ENCODE measurements at regions not wholly inside any gene's neighbourhood (a gene's known extent, or its start where the extent isn't known, plus 50 kb on each side); places are given as distances from the start of the nearest gene placed in this dataset.
"Not testable (repeated sequence)": the region's sequence is repeated elsewhere in the genome, so short reads cannot be mapped to it uniquely, and the experiment has no call there.

- no peaks in the 10 kb centered on the region for H3F3A ChIP-seq (ENCODE audit: insufficient read depth, low read length)
- H3K9me2 ChIP-seq (ENCODE audit: low read depth, low read length): no peaks in the 10 kb centered on the region
Measured at GRCh38 chr6:49322861-49323260, 140.2 kb downstream of the MMUT start.

GRCh38 chr6:49321561-49322072 lies 141.4 kb downstream of the MMUT start:
- no peaks in the 10 kb centered on the region for H3K79me2 ChIP-seq (ENCODE audit: insufficient read depth, low read length)
- no peak overlapping the region for H3K9ac ChIP-seq (ENCODE audit: low read length)

More at GRCh38 chr6:49322861-49323260, 140.2 kb downstream of the MMUT start:
- no peaks in the 10 kb centered on the region for H4K20me1 ChIP-seq (ENCODE audit: insufficient read depth, low read length)
- no peaks in the 10 kb centered on the region for H3K27me3 ChIP-seq (ENCODE audit: insufficient read depth, low read length)
- no peaks in the 10 kb centered on the region for H3K36me3 ChIP-seq (ENCODE audit: insufficient read depth, low read length)
- no peak overlapping the region for H3K4me2 ChIP-seq (ENCODE audit: low read length)
- no peak overlapping the region for H2AFZ ChIP-seq (ENCODE audit: low read length)
- H3K79me2 ChIP-seq (ENCODE audit: insufficient read depth, low read length): no peaks in the 10 kb centered on the region
- H3K9me3 ChIP-seq (ENCODE audit: low read length): no peaks in the 10 kb centered on the region
- no peak for TF ChIP-seq CTCF (IDR thresholded peaks at IDR 0.05; ENCODE audit: low read length)
- no peak for TF ChIP-seq EZH2 (IDR thresholded peaks at IDR 0.05; ENCODE audit: borderline replicate concordance, low read length)
- no peaks in the 10 kb centered on the region for H3K4me1 ChIP-seq (ENCODE audit: insufficient read depth, low read length, severe bottlenecking)
- H3K4me3 ChIP-seq (ENCODE audit: low read depth, low read length, poor library complexity, severe bottlenecking): no peak overlapping the region
- no peak overlapping the region for H3K27ac ChIP-seq (ENCODE audit: low read depth, low read length, poor library complexity, severe bottlenecking)
- no peak overlapping the region for H3K9ac ChIP-seq (ENCODE audit: low read length)

GRCh38 chr6:49305010-49305409 lies 158.0 kb downstream of the MMUT start:
- Histone ChIP-seq H3K4me3 (ENCODE audit: low read depth, low read length, poor library complexity, severe bottlenecking) (no peak overlapping the region), H3K9ac (ENCODE audit: low read length) (no peak overlapping the region), H3K36me3 (ENCODE audit: insufficient read depth, low read length) (no peaks in the 10 kb centered on the region), H4K20me1 (ENCODE audit: insufficient read depth, low read length) (no peaks in the 10 kb centered on the region), H3K9me2 (ENCODE audit: low read depth, low read length) (no peaks in the 10 kb centered on the region), H3K27ac (ENCODE audit: low read depth, low read length, poor library complexity, severe bottlenecking) (no peak overlapping the region), H2AFZ (ENCODE audit: low read length) (no peak overlapping the region), H3K9me3 (ENCODE audit: low read length) (no peaks in the 10 kb centered on the region), H3K79me2 (ENCODE audit: insufficient read depth, low read length) (no peaks in the 10 kb centered on the region), H3K4me1 (ENCODE audit: insufficient read depth, low read length, severe bottlenecking) (no peaks in the 10 kb centered on the region), H3F3A (ENCODE audit: insufficient read depth, low read length) (no peaks in the 10 kb centered on the region), H3K27me3 (ENCODE audit: insufficient read depth, low read length) (no peaks in the 10 kb centered on the region), H3K4me2 (ENCODE audit: low read length) (no peak overlapping the region)
- TF ChIP-seq EZH2 (IDR thresholded peaks at IDR 0.05; ENCODE audit: borderline replicate concordance, low read length) (no peak), CTCF (IDR thresholded peaks at IDR 0.05; ENCODE audit: low read length) (no peak)

More at GRCh38 chr6:49321561-49322072, 141.4 kb downstream of the MMUT start:
- H3K4me3 ChIP-seq (ENCODE audit: low read depth, low read length, poor library complexity, severe bottlenecking): no peak overlapping the region
- H3K27ac ChIP-seq (ENCODE audit: low read depth, low read length, poor library complexity, severe bottlenecking): no peak overlapping the region
- H2AFZ ChIP-seq (ENCODE audit: low read length): no peak overlapping the region
- H3K36me3 ChIP-seq (ENCODE audit: insufficient read depth, low read length): no peaks in the 10 kb centered on the region
- H3K27me3 ChIP-seq (ENCODE audit: insufficient read depth, low read length): no peaks in the 10 kb centered on the region
- H3K9me2 ChIP-seq (ENCODE audit: low read depth, low read length): no peaks in the 10 kb centered on the region
- no peak overlapping the region for H3K4me2 ChIP-seq (ENCODE audit: low read length)
- no peaks in the 10 kb centered on the region for H3K9me3 ChIP-seq (ENCODE audit: low read length)
- TF ChIP-seq EZH2 (IDR thresholded peaks at IDR 0.05; ENCODE audit: borderline replicate concordance, low read length): no peak
- no peak for TF ChIP-seq CTCF (IDR thresholded peaks at IDR 0.05; ENCODE audit: low read length)
- no peaks in the 10 kb centered on the region for H3F3A ChIP-seq (ENCODE audit: insufficient read depth, low read length)
- H3K4me1 ChIP-seq (ENCODE audit: insufficient read depth, low read length, severe bottlenecking): no peaks in the 10 kb centered on the region
- no peaks in the 10 kb centered on the region for H4K20me1 ChIP-seq (ENCODE audit: insufficient read depth, low read length)

GRCh38 chr6:49304393-49304792 lies 158.7 kb downstream of the MMUT start:
- H4K20me1 ChIP-seq (ENCODE audit: insufficient read depth, low read length); H3K9me2 ChIP-seq (ENCODE audit: low read depth, low read length); H3K4me2 ChIP-seq (ENCODE audit: low read length); H3K9ac ChIP-seq (ENCODE audit: low read length); H2AFZ ChIP-seq (ENCODE audit: low read length); H3F3A ChIP-seq (ENCODE audit: insufficient read depth, low read length); H3K4me1 ChIP-seq (ENCODE audit: insufficient read depth, low read length, severe bottlenecking); H3K9me3 ChIP-seq (ENCODE audit: low read length); H3K27ac ChIP-seq (ENCODE audit: low read depth, low read length, poor library complexity, severe bottlenecking); H3K4me3 ChIP-seq (ENCODE audit: low read depth, low read length, poor library complexity, severe bottlenecking); H3K79me2 ChIP-seq (ENCODE audit: insufficient read depth, low read length); H3K36me3 ChIP-seq (ENCODE audit: insufficient read depth, low read length); H3K27me3 ChIP-seq (ENCODE audit: insufficient read depth, low read length): not testable (repeated sequence)

All from OCI-LY1 (cell line).